Inflammatory macrophage treated with lipopolysaccharide for 4 hours (primary cell): ENCODE measurements at regions not wholly inside any gene's neighbourhood (a gene's known extent, or its start where the extent isn't known, plus 50 kb on each side); places are given as distances from the start of the nearest gene placed in this dataset.
A peak's percentile ranks its signal among the peaks of the same experiment; 100 is the strongest.

Experiments
- DNase-seq: peaks from one replicate; pipeline ENCODE4 v3.0.0-alpha.2; 2020

GRCh38 chr1:77632216-77632615, 50.2 kb downstream of the ZZZ3 start:
- DNase-seq, result no peak

GRCh38 chr1:77631751-77632150, 50.7 kb downstream of the ZZZ3 start:
- DNase-seq, result peak; percentile 12

GRCh38 chr1:77631302-77631701, 51.2 kb downstream of the ZZZ3 start:
- no peak for DNase-seq

GRCh38 chr1:77627978-77628570, 54.4 kb downstream of the ZZZ3 start:
- no peak for DNase-seq

- DNase-seq, result no peak
Measured at GRCh38 chr1:77625250-77625649, 57.2 kb downstream of the ZZZ3 start.

GRCh38 chr1:77624102-77624501, 58.4 kb downstream of the ZZZ3 start:
- DNase-seq, result no peak

GRCh38 chr1:77623066-77623465, 59.4 kb downstream of the ZZZ3 start:
- peak; percentile 18 for DNase-seq

GRCh38 chr1:77620273-77620672, 62.2 kb downstream of the ZZZ3 start:
- no peak for DNase-seq

GRCh38 chr1:77614037-77614436, 68.4 kb downstream of the ZZZ3 start:
- no peak for DNase-seq
